NCI-H524 (cell line): ENCODE measurements at regions not wholly inside any gene's neighbourhood (a gene's known extent, or its start where the extent isn't known, plus 50 kb on each side); places are given as distances from the start of the nearest gene placed in this dataset.

Experiments
- DNase-seq, 2 experiments: peaks; one replicate each; lab custom pipeline; 2025; lab: John Stamatoyannopoulos, UW

DNA sequence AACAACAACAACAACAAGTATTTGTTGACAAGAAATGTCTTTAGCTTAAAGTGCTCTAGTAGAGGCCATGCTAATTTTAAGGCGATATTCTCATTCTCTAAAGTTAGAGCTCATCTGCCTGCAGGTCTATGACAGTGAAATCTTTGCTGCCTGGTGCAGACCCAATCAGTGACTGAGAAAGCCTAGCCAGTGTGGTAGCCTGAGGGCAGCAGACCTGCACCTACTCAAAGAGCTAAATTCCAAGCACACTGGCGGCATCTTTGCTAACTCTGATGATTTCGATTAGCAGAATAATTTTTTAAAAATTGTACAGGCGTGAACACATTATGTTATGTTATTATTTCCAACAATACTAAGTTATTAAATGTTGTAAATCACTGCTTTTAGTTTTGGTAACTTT is 228.8 kb upstream of the RGMA start:
- no peak for DNase-seq

DNA sequence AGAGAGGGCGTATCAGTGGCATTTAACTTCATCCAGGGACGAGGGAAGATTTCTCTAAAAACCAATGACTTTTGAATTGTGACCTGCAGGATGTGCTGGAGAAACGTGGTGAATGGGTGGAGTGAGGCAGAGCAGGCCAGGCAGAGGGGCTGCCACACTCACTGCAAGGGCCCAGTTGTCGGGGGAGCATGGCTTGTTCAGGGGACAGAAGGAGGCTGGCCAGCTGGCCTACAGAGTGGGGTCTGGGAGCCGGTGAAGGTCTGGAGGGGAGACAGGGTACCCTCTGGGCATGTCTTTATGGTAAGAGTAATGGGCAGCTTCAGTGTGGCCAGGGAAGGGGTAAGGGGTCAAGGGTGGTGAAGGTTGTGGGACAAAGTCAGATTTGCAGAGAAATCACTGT is 225.2 kb upstream of the RGMA start:
- no peak for DNase-seq

DNA sequence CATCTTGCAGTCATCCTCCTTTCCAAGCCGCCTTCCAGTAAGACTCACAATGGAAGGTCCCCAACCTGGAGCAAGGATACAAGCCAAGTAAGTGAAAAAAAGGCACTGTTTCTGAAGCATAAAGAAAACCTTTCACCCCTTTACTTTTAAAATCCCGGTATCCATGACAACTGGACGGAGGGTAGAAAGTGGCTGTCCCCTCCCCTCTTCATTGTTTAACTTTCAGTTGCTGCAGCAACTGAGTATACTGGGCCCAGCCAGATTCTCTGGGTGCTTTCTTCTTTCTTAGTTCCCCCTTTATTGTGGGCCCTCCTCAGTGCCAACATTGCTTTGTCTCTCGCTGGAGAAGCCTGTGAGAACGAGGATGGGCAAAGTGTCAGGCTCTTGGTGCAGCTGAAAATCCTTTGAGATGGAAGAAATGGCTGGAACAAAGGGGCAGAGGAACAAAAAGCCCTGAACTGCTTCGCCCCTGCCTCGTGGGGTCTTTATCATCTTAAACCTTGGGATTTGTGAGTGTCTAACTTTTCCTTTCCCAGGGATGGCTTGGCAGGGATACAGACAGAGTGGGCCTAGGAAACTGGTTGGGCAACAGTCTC is 224.0 kb upstream of the RGMA start:
- no peak for DNase-seq

DNA sequence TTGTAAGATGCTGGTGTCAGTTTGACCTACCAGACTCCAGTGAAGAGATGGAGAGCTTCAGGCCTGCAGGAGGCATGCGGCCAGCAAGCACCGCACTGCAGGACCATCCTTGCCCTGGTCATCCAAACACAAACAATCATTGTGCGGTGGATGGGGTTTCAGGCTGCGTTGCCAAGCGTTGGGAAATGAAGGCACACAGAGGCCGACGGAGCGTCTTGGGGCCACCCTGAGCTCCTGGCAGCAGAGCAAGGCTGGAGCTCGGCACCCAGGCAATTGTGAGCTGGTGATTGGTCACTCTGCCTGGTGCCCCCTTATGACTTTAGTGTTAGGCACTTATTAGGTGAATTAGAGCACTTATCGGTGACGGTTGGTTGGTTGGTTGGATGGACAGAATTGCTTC is 222.6 kb upstream of the RGMA start:
- no peak for DNase-seq

DNA sequence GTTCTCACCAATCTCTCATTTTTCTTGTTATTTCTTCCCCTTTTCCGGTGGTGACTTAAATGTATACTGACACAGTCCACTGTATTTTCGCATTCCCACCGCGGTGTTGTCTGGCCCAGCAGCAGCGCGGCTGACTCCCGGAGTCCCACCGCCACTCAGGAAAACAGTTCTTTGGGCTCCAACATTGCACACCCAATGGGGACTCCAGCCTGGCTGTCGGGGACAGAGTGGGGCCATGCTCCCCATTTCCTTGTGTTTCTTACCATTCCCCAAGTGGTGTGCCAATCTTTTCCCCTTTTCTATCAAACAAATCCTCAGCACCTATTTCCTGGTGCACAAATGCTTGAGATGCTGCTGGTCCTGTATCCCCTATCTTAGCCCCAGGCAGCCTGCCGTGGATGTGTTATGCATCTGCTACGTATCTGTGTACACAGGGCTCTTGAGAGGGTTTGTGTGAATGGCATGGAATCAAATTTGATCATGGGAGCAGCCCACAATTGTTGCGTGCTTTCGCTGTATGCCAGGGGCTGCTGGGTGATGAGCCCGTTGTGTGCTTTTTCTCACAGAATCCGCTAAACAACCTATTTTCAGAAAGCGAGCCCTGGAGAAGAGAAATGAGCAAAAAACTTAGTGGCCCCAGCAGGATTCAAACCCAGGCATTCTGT is 219.1 kb upstream of the RGMA start:
- no peak for DNase-seq

DNA sequence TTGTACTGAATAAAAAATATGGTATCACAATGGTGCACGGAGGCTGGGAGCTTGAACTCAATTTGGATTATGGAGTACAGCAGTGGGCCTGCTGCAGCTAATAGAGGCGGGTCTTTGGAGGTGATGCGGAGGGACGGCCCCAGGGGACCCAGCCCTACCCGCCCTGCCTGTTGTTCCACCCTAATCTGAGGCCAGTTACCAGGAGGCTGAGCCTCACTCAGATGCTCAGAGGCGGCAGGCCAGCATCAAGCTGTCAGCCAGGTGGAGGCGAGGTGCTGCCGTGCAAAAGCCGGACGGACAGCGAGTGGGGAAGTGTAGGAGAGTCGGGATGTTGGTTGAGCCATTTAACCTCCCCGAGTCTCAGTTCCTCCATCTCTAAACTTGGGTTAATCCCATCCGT is 218.5 kb upstream of the RGMA start:
- no peak for DNase-seq

DNA sequence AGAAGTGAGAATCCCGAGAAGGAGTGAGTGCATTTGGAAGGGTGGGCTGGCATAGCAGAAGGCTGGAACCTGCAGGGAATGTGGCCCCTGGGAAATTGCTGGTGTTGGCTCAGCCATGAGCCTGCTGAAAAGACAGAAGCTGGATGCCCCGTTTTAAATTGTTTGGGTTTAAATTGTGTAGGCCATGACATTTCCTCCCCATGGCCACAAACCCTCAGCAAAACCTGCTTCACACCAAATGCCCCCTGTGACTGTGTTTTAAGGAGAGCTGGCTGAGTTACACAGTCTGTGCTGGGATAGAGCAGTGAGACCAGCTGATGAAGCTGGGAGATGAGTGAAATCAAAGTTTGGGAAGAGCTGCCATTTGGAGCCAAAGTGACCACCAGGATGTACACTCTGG is 216.3 kb upstream of the RGMA start:
- DNase-seq: no peak

DNA sequence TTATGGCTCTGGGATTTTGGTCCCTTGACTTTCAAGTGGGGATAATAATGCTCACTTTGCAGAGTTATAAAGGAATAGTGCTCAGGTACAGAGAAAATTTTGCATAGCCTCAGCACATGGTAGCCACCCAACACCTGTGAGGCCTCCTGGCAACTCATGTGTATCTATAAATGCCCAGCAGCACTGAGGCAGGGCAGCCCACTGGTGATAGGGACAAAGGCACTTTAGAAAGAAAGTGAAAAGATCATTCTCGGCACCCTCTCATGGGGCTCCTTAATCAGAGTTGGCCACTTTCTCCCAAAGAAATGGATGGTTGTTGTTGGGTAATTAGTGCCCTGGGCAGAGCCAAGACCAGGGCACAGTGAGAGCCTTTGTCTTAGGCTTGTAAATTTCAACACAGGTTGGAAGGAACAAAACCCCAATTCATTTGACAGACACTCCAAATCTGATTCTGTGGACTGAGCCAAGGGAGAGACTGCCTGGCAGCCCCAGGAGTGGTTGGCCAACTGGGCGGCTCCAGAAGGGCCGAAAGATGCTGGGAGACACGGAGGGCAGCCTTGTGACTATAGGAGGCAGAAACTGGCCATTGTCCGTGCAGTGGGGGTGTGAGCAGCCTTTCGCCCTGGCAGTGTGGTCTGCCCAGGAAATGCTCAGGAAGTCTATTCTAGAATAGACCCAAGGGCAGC is 213.2 kb upstream of the RGMA start:
- DNase-seq: no peak

DNA sequence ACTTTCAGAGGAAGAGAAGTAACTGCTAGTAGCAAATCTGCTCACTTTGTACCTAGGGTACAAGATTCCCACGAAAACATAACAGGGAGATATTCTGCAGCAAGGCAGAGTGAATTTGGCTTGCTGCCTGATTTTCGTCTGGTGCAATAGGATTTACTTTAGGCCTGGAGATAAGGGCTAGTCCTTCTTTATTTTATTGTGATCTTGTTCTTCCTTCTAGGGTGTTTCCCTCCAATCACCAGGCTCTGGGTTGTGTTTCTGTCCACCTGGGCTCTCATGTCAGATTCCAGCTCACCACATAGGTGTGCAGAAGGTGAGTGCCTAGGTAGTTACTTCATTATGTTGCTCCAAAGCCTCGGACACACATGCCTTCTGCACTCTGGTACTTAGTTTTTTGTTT is 211.8 kb upstream of the RGMA start:
- no peak for DNase-seq

DNA sequence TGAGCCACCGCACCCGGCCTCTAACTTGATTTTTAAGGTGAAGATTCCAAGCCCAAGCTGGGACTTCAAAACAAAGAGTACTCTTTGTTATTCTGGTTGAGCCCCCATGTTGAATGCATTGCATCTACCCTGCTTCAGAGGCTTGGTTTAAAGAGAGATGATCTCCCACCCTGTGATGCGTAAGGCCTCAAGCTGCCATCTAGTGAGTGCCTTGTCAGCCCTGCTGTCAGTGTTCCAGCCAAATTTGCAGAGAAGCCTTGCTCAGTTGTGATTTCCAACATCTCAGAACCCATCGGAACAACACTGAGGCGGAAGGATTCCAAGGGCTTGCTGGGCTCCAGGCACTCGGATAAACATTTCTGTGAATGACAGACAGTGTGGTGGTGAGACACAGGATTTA is 210.7 kb upstream of the RGMA start:
- DNase-seq: no peak

DNA sequence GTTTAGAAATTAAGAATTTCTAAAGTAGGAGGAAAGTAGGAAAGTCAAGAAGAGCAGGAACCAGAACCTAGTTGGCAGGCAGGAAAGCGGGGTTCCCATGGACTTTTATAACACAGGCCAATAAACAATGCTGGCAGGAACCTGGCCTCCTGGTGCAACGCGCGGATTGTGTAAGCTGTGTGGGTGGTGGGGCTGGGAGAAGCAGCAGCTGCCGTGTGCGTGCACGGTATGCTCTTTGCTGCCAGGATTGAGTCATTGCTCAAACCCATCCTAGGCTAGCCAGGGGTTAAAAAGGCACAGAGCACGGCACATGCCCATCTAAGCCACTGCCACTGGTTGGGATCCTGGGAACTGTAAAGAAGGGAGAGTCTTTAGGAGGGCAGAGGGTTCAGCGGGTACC is 209.9 kb upstream of the RGMA start:
- DNase-seq: no peak

DNA sequence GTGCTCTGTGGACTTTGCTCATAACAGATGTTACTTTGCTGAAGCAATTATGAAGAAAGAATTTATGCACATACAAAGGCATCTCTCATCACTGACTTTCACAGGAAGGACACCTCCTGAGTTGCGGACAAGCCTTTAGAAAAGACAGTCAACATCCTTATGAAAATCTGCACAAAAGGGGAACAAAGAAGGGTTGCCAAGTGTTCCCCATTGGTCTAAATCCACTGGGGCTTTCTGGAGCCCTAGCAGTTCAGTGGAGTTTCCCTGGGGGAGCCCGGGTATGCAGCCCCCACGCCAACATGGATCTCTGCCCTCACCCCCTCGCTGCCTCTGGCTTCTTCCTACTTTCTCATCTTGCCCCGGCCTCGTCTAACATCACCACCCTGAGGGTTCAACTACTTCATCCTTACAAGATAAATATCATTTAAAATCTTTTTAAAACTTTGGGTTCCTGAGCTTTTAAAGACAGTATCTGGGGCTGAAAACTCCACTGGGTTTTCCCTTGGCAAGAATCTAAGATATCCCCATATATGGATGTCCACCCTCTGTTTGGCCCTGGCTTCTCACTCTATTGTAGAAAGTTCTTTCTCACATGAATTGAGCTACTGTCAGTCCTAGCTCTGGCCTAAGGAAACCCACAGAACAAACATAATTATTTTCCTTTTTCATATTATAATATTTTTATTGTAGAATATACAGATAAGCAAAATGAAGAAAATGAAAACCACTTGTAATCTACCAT is 207.9 kb upstream of the RGMA start:
- no peak for DNase-seq

DNA sequence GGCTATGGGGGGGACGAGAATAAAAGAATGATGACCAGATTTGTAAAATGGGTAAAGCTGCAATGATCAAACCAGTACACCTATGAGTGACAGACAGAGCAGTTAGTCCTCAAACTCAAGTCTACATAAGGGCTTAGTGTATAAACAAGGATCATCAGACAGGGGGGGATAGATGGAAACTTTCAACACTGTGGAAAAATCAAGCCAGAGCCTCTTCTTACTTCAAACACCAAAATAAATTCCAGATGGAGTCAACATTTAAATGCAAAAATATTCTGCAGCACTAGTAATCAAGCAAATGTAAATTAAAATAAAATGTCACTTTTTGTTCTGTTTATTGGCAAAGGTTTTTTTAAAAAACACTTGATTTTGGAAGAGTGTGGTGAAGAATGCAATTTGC is 205.9 kb upstream of the RGMA start:
- no peak for DNase-seq

DNA sequence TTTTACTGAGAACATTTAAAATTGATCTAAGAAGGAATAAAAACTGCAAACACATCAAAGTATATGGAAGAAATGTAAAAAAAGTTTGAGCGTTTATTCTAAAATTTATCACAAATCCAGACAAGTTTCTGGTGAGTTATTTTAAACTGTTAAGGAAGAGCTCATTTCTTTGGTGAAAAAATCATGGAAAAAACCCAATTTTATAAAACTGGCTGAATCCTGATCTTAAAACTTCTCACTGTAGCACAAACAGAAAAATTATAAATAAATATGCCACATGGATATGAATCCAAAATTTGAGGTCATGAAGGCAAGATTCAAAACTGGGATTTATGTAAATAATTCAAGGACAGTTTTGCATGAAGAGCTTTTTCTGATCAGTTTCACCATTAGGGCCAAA is 205.1 kb upstream of the RGMA start:
- no peak for DNase-seq

DNA sequence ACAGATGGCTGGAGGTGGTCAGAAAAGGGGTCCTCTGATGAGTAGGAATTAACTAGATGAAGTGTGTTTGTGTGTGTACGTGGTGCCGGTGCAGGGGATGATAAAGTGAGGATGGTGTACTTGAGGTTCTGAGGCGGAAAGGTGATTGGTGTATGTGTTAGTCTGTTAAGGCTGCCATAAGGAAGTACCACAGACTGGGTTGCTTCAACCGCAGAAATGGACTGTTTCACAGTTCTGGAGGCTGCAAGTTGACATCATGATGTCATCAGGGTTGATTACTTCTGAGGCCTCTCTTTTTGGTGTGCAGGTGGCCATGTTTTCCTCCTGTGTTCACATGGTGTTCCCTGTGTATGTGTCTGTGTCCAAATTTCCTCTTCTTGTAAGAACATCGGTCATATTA is 202.4 kb upstream of the RGMA start:
- no peak for DNase-seq

DNA sequence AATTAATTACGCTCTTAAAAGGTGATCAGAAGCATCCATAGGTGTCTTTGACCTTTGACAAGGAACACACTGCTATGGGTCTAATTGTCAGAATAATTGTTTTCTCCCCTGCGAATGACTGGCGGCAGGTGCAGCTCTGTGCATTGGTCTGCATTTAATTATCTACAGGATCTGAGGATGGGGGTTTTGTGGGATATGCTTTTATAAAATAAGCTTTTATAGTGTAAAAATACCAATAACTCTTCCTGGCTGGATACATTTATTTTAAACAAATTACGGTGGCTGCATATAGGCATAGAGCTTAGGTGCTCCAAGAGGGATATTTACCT is 201.6 kb upstream of the RGMA start:
- no peak for DNase-seq

DNA sequence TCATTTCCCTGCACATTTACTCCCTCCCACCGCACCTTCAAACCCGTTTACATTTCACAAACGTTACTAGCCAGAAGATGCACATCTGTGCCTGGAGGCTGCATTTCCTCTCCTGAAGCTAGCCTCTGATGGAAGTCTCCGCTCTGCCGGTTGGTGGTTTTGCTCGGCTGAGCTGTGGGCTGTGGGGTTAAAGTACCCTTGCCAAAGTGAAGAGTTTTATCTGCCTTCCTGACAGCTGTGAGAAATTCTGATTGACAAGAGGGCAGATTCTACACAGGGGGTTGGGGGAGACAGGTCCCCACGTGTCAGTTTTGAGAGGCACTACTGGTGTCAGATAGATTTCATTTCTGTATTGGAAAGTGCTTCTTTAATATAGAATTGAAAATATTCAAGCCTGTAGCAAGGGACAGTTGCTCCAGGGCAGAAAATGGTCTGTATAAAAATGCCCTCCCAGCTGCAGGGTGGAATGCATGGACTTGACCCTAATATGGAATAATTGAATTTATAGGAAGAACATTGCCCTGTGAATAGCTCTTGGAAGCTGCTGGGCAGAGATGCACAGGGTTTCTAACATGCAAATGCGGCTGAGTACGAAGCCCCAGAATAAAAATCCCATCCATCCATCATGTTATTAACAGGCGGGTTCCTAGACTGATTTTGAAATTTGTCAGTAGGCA is 201.1 kb upstream of the RGMA start:
- DNase-seq: peak in 1 of 2 experiments; percentile 12

DNA sequence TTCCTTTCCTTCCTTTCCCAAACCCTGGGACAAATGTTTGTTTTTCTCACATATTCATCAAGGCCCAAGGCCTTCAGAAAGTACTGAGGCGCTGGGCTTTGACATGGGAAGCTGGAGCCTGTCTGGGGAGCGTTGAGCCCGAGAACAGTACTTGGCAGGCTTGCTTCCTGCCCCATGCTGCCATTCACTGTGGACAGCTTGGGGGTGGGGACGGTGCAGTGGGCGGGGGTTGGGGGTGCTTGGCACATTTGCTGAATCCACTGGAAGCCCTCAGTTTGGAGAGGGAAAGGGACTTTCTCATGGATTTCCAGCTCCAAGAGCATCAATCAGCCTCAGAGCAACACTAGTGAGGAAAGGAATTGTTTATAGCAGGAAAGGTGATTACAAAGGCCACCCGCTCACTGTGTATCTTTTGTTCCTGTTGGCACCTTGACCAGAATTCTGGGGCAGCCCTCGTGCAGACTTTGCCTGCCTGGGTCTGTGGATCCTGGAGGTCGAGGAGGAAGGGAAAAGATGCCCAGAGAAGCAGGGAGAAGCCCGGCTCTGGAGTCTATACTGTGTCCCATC is 199.8 kb upstream of the RGMA start:
- DNase-seq: no peak

DNA sequence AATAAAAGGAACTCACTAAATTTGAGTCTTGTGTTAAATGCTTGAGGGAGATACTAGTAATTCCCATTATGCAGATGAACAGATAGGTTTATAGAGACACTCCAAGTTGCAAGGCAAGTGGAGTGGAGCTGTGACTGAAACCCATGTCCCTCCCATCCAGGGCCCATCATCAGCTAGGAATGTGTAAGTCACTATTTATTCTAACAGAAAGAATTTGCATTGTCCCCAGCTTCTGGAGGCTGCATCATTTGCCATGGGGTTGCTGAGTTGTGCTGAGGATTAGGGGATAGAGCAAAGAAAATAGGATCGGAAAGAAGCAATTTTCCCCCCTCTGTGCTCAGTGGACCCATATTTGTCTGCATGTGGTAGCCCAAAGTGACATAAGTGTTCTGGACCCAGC is 197.4 kb upstream of the RGMA start:
- no peak for DNase-seq

DNA sequence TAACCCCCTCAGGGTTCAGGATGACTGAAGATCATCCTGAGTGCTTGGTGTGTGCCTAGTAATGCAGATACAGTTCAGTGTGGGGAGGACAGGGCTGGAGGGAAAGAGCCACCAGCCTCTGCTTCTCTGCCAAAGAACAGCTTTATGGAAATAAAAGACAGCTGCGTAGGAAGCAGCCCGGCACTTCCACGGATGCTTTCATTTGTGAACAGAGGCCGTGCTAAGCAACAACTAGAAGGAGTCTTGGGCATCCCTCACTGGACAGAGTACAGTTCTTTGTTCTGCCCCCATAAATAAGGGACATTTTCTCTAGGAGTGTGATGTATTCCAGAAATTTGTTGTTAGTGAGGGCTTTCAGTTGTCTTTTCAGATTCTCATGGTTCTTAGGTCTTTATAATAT is 194.8 kb upstream of the RGMA start:
- DNase-seq: no peak

DNA sequence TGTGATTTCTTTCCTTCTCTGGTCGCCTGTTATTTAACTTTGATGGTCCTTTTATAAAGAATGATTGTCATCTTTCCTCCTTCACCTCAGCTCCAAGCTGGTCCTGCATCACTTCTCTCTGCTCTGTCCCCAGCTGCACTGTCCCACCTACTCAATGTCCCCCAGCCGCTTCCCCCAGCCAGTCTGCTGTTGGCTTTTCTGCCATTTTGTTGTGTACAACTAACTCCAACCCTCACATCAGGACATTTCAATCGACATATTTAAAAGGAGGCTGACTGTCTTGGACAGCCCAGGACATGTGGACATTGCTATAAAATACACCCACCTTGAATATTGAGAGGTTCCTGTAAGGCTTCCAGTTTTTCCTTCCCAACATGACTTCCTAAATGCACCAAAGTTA is 193.8 kb upstream of the RGMA start:
- no peak for DNase-seq

DNA sequence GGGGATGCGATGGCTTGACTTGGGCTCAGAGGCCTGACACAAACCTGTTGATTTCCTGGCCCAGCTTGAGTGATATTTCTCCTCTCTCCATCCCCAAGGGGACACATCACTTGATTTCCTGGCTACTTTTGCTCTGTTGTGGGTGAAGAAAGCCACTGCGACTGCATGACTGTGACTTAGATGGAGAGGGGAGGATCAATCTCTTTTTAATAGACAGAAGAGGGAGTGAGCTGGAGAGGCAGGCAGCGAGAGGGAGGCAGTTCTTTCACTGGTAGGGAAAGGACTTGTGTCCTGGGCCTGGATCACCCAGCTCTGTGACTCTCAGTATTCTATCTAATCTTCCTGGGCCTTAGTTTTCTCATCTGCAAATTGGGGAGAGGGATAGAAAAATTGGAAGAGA is 189.8 kb upstream of the RGMA start:
- no peak for DNase-seq
